NCI-H2171 treated with DMSO at 0.1 percent for 48 hours (cell line): ENCODE measurements at regions not wholly inside any gene's neighbourhood (a gene's known extent, or its start where the extent isn't known, plus 50 kb on each side); places are given as distances from the start of the nearest gene placed in this dataset.

Source experiments
- DNase-seq: peaks from one replicate; lab custom pipeline; 2025; lab: John Stamatoyannopoulos, UW

- DNase-seq: no peak
These were observed 390.4 kb downstream of the SHISA9 start for GRCh38 chr16:13291591-13292333.

GRCh38 chr16:13296206-13296605 is 394.8 kb downstream of the SHISA9 start:
- DNase-seq: no peak

- DNase-seq: no peak
These were observed 397.3 kb downstream of the SHISA9 start for GRCh38 chr16:13298666-13299065.

GRCh38 chr16:13300066-13300840 is 398.9 kb downstream of the SHISA9 start:
- DNase-seq: peak; percentile 58

- peak; percentile 21 for DNase-seq
These were observed 403.8 kb downstream of the SHISA9 start for GRCh38 chr16:13305019-13305755.

GRCh38 chr16:13306161-13306995 is 405.0 kb downstream of the SHISA9 start:
- DNase-seq: no peak

GRCh38 chr16:13307255-13307654 is 405.9 kb downstream of the SHISA9 start:
- peak; percentile 85 for DNase-seq

- DNase-seq: peak; percentile 69
These were observed 406.5 kb downstream of the SHISA9 start for GRCh38 chr16:13307851-13308250.

GRCh38 chr16:13312063-13312462 is 410.7 kb downstream of the SHISA9 start:
- DNase-seq: no peak

GRCh38 chr16:13313351-13313750 is 412.0 kb downstream of the SHISA9 start:
- DNase-seq: peak; percentile 62

GRCh38 chr16:13314633-13315032 is 413.2 kb downstream of the SHISA9 start:
- DNase-seq: no peak

GRCh38 chr16:13315642-13316427 is 414.4 kb downstream of the SHISA9 start:
- DNase-seq: no peak

GRCh38 chr16:13322336-13322735 is 420.9 kb downstream of the SHISA9 start:
- no peak for DNase-seq

- DNase-seq: no peak
These were observed 423.5 kb downstream of the SHISA9 start for GRCh38 chr16:13324851-13325250.

GRCh38 chr16:13325396-13325795 is 424.0 kb downstream of the SHISA9 start:
- no peak for DNase-seq

- no peak for DNase-seq
These were observed 430.5 kb downstream of the SHISA9 start for GRCh38 chr16:13331918-13332317.

GRCh38 chr16:13332713-13333255 is 431.4 kb downstream of the SHISA9 start:
- DNase-seq: no peak

GRCh38 chr16:13333336-13333735 is 431.9 kb downstream of the SHISA9 start:
- DNase-seq: no peak

- DNase-seq: peak; percentile 83
These were observed 434.5 kb downstream of the SHISA9 start for GRCh38 chr16:13335879-13336278.

GRCh38 chr16:13336335-13336734 is 434.9 kb downstream of the SHISA9 start:
- no peak for DNase-seq
